Neural progenitor cell (in vitro differentiated cells): ENCODE measurements at regions not wholly inside any gene's neighbourhood (a gene's known extent, or its start where the extent isn't known, plus 50 kb on each side); places are given as distances from the start of the nearest gene placed in this dataset.
A peak's percentile ranks its signal among the peaks of the same experiment; 100 is the strongest.

ENCODE experiments used
- EZH2 ChIP-seq: fragments of 200-600 bp; sonication (generic); IDR thresholded peaks from 2 replicates; pipeline ENCODE4 v1.6.1; 2017; ENCODE audit warnings: antibody characterized with exemption, mild to moderate bottlenecking, moderate library complexity
- EZH2phosphoT487 ChIP-seq: fragments of 200-600 bp; sonication (generic); IDR thresholded peaks from 2 replicates; pipeline ENCODE4 v1.6.1; 2017; ENCODE audit warnings: antibody characterized with exemption
- TF ChIP-seq, protein P1 (sequence below): fragments of 200-600 bp; sonication (generic); IDR thresholded peaks from 2 replicates; pipeline ENCODE4 v1.5.1; 2017; ENCODE audit warnings: antibody characterized with exemption, mild to moderate bottlenecking

DNA sequence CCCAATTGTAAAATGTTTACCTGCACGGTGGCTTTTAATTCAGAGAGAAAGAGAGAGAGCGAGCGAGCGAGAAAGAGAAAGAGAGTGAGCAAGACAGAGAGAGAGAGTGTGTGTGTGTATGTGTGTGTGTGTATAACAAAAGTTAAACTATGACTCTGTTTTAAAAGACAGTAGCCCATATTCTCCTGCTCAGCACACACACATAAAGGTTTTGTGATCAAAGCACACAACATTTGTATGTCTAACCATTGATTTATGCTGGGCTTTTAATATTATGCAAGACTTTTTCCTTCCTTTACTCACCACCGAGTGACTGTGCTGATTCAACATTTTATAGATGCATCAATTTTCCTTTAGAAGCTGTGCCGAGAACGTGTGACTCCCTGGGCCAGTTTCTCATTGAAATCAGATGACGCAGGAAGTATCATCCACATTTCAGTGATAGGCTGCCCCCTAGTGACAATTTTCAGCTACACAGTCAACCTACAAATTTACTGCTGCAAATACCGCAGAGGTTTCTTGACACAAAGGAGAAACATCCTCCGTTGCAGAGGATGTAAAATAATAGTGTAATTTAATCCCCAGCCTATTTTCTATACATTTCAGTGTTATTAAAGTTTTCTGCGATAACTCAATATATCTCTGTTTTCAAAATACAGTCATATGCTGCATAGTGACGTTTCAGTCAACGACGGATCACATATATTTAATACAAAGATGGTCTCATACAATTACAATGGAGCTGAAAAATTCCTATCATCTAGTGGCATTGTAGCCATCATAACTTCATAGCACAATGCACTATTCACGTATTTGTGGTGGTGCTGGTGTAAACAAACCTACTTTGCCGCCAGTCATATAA is 165.9 kb upstream of the TANK start:
- TF ChIP-seq, protein P1, sequence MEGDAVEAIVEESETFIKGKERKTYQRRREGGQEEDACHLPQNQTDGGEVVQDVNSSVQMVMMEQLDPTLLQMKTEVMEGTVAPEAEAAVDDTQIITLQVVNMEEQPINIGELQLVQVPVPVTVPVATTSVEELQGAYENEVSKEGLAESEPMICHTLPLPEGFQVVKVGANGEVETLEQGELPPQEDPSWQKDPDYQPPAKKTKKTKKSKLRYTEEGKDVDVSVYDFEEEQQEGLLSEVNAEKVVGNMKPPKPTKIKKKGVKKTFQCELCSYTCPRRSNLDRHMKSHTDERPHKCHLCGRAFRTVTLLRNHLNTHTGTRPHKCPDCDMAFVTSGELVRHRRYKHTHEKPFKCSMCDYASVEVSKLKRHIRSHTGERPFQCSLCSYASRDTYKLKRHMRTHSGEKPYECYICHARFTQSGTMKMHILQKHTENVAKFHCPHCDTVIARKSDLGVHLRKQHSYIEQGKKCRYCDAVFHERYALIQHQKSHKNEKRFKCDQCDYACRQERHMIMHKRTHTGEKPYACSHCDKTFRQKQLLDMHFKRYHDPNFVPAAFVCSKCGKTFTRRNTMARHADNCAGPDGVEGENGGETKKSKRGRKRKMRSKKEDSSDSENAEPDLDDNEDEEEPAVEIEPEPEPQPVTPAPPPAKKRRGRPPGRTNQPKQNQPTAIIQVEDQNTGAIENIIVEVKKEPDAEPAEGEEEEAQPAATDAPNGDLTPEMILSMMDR, result peak; percentile 90
- TF ChIP-seq EZH2phosphoT487 (no peak), EZH2 (no peak)
